Skeletal muscle cell (primary cell): ENCODE measurements at regions not wholly inside any gene's neighbourhood (a gene's known extent, or its start where the extent isn't known, plus 50 kb on each side); places are given as distances from the start of the nearest gene placed in this dataset.
"Not testable (repeated sequence)": the region's sequence is repeated elsewhere in the genome, so short reads cannot be mapped to it uniquely, and the experiment has no call there.

Experiments
- DNase-seq: peaks from one replicate; pipeline ENCODE4 v3.0.0-alpha.2; 2010; ENCODE audit warnings: low read depth
- H3K4me3 ChIP-seq: 2 replicates; pipeline ENCODE4 v1.5.1; 2011; ENCODE audit warnings: low read depth, mild to moderate bottlenecking, control low read depth, low read length, moderate library complexity

- DNase-seq: no peak
- no peak overlapping the region for H3K4me3 ChIP-seq
These were observed 657.2 kb upstream of the FSHR start for GRCh38 chr2:49811502-49811901.

DNA sequence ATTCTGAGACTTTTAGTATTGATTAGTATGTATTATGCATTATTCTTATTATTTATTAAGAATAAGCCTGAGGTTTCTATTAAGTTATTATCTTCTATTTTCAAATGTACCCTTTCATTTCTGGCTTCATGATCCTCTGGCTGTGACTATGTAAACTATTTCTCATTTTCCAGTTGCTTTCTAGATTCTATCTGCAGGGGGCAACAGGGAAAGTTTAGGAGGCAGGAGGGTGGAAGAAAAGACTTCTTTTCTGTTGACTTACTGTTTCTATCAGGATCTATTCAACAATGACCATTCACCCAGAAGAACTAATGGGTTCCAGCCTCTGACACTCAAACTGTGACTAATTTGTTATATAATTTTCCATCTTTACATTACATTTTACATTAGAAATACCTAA, 653.4 kb upstream of the FSHR start:
- no peak overlapping the region for H3K4me3 ChIP-seq
- DNase-seq: no peak

GRCh38 chr2:49804111-49804510, 649.8 kb upstream of the FSHR start:
- H3K4me3 ChIP-seq: no peak overlapping the region
- DNase-seq: no peak

GRCh38 chr2:49801898-49802450, 647.7 kb upstream of the FSHR start:
- no peak for DNase-seq
- H3K4me3 ChIP-seq: no peak overlapping the region

DNA sequence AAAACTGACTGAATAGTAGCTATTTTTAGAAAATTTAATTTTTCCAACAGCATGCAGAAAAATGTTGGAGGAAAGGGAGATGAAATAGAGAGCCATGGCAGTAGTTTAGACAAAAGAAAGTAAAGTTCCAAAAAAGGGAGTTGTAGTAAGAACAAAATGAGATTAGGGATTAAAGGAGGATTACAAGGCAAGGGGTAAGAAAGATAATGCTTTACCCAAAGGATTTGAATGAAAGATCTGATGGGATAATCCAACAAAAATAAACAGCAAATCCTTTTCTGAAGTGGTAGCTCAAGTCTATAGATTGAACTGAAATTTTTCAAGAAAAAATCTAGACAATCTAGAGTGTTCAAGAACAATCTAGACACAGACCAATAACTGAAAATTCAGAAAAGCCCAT, 644.3 kb upstream of the FSHR start:
- DNase-seq: no peak
- no peak overlapping the region for H3K4me3 ChIP-seq

GRCh38 chr2:49796266-49796665, 642.0 kb upstream of the FSHR start:
- no peak overlapping the region for H3K4me3 ChIP-seq
- DNase-seq: no peak

- no peak overlapping the region for H3K4me3 ChIP-seq
- no peak for DNase-seq
These were observed 640.1 kb upstream of the FSHR start for GRCh38 chr2:49794396-49794795.

DNA sequence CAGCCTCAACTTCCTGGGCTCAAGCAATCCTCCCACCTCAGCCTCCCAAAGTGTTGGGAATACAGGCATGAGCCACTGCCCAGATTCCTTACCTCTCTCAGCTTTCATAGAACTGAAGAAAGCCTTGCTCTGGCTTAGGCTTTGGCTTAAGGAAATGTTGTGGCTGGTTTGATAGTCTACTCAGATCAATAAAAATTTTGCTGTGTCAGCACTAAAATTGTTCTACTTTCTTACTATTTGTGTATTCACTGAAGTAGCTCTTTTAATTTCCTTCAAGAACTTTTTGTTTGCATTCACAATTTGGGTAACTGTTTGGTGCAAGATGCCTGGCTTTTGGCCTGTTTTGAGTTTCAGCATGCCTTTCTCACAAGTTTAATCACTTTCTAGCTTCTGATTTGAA, 634.0 kb upstream of the FSHR start:
- DNase-seq: no peak
- H3K4me3 ChIP-seq: no peak overlapping the region

GRCh38 chr2:49780949-49781348, 626.6 kb upstream of the FSHR start:
- DNase-seq: no peak
- H3K4me3 ChIP-seq: no peak overlapping the region

DNA sequence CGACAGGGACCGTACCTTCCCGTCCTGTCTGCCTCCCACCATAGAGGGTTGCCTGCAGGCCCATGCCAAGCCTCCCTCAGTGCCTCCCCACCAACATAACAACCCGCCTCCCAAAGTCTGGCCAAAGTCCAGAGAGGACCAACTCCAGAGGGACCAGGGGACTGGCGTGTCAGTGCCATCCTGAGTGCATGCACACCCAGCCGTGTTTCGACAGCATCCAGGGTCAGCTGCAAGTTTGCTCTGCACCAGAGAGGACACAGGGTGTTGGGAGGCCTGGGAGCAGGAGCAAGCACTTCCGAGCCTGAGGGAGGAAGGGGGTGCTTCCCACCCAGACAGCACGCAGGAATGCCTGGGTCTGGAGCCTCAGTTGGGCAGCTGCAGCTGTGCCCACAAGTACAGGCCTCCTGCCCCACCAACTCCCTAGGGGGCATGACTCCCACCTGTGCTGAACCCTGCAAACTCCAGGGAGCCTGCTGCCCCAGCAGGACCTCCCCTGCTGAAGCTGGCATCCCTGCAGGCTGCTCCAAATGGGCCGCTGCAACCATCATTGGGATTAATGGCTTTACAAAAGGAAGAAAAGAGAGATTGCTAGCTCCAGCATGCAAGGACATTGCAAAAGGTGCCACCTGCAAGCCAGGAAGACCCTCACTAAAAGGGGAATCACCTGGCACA, 618.1 kb upstream of the FSHR start:
- no peak overlapping the region for H3K4me3 ChIP-seq
- DNase-seq: no peak

DNA sequence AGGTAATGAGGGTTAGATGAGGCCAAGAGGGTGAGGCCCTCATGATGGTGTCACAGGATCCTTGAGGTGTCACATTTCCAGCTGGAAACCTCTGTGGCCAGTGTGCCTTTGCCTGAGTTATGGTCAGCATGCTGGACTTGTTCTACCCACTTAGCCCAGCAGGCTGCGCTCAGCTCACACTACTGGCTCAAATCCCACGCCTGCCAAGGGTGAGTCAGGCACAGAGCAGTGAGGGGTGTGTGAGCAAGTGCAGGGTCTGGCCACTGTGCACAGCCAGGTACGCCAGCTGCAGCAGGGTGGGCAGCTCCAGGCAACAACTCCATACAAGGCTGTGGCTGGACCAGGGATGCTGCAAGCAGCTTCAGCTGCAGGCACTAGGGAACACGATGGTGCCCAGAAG, 616.6 kb upstream of the FSHR start:
- no peak overlapping the region for H3K4me3 ChIP-seq
- no peak for DNase-seq

DNA sequence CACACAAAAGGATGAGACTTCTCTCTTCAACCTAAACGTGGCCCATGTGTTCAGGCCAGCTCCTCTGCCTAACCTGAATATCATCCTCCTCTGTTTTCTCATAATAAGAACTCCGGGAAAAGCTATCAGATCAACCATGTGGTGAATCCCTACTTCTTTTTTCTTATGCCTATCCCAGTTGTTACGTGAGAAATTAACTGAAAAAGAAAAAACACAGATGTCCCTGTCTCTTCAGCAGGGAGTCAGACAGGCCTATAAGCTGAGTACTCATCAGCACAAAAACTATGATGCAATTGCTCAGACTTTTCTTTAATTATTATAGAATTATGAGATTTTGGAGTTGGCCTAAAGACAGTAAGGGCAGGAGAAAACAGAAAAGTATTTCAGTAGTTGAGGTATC, 613.0 kb upstream of the FSHR start:
- no peak overlapping the region for H3K4me3 ChIP-seq
- no peak for DNase-seq

DNA sequence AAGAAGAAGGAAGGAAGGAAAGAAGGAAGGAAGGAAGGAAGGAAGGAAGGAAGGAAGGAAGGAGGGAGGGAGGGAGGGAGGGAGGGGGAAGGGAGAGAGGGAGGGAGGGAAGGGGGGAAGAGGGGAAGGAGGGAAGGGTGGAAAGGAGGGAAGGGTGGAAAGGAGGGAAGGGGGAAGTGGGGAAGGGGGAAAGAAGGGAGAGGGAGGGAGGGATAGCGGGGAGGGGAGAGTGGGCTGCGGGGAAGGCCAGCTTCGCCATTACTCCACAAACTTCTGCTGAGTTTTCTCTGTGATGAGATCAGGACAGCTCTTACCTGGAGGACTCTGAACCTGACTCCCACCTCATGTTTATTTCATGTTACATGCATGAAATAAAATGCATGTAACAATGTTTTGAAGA, 601.5 kb upstream of the FSHR start:
- no peak overlapping the region for H3K4me3 ChIP-seq
- DNase-seq: no peak

GRCh38 chr2:49754381-49754780, 600.1 kb upstream of the FSHR start:
- no peak overlapping the region for H3K4me3 ChIP-seq
- DNase-seq: no peak

GRCh38 chr2:49753344-49753985, 599.1 kb upstream of the FSHR start:
- DNase-seq: no peak
- no peak overlapping the region for H3K4me3 ChIP-seq

DNA sequence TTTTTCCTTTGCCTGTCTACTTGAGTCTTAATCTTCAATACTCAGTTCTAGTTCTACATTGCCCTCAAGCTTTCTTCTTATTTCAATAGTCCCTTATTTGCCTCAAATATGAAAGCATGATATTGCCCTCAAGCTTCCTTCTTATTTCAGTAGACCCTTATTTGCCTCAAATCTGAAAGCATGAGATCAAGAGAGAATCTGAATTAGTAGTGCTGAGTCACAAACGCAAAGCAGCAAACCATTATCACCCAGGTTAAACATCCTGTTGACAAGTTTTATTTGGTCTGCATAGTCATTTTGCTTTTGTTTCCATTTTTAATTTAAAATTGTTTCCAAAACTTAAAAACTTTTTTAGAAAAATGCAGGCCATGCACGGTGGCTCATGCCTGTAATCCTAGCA, 583.3 kb upstream of the FSHR start:
- no peak overlapping the region for H3K4me3 ChIP-seq
- DNase-seq: no peak

- DNase-seq, H3K4me3 ChIP-seq: not testable (repeated sequence)
These were observed 578.6 kb upstream of the FSHR start for GRCh38 chr2:49732924-49733323.

GRCh38 chr2:49719241-49719640, 564.9 kb upstream of the FSHR start:
- H3K4me3 ChIP-seq: no peak overlapping the region
- DNase-seq: no peak

GRCh38 chr2:49715597-49715996, 561.3 kb upstream of the FSHR start:
- DNase-seq: no peak
- no peak overlapping the region for H3K4me3 ChIP-seq

DNA sequence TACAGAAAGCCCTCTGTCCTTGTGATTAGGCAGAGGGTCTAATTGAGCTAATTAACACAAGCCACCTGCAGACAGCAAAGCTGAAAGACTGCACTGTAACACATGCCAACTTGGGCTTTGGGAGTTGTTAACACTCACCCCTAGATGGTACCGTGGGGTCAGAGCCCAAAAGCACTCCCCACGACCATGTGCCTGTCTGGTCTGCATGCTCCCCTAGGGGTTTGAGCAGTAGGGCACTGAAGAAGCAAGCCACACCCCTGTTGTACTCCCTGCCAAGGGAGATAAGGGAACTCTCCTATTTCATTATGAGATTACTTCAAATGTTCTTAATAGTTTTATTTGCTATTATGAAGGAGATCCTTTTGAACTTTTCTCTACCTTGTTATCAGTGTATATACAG, 560.1 kb upstream of the FSHR start:
- H3K4me3 ChIP-seq: no peak overlapping the region
- no peak for DNase-seq

DNA sequence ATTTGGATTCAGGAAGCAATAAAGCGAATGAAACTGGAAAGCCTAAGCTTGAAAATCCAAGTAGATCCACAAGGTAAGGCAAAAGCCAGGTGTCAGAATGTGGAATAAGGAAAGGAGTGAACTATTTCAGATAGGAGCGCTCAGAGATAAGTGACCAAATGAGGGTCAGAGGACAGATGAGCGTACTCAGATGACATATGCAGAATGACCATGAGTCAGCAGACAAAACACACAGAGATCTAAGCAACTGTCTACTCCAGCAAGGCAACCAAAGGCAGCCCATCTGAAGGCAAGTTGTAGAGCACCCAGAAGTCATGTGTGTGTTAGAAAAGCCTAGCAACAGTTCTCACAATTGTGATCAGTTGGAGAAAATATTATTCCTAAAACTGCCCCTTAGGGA, 548.4 kb upstream of the FSHR start:
- no peak overlapping the region for H3K4me3 ChIP-seq
- DNase-seq: no peak
